Peyer's patch (tissue), 4 donors: ENCODE measurements at regions not wholly inside any gene's neighbourhood (a gene's known extent, or its start where the extent isn't known, plus 50 kb on each side); places are given as distances from the start of the nearest gene placed in this dataset.
A peak's percentile ranks its signal among the peaks of the same experiment; 100 is the strongest.
"Not testable (repeated sequence)": the region's sequence is repeated elsewhere in the genome, so short reads cannot be mapped to it uniquely, and the experiment has no call there.

Experiments used
- DNase-seq, 3 donors: peaks; one replicate each; pipeline ENCODE4 v3.0.0-alpha.2; 2017 to 2019
- H3K27ac ChIP-seq, 4 donors: fragments of 200-600 bp; sonication (generic); one replicate each; pipeline ENCODE4 v1.5.1; 2016 to 2019
- H3K27me3 ChIP-seq, 2 donors: fragments of 200-600 bp; sonication (generic); one replicate each; pipeline ENCODE4 v1.5.1; 2019
- H3K36me3 ChIP-seq, 3 donors: fragments of 200-600 bp; sonication (generic); one replicate each; pipeline ENCODE4 v1.5.1; 2016 to 2019
- H3K4me1 ChIP-seq, 4 donors: fragments of 200-600 bp; sonication (generic); one replicate each; pipeline ENCODE4 v1.5.1; 2016 to 2019
- H3K4me3 ChIP-seq, 4 donors: fragments of 200-600 bp; sonication (generic); 1 replicate in 3 of 4; 2 replicates in 1 of 4; pipeline ENCODE4 v1.5.1; 2016 to 2019; ENCODE audit warnings: mild to moderate bottlenecking in 1 of 4
- H3K9me3 ChIP-seq, 4 donors: fragments of 200-600 bp; sonication (generic); one replicate each; pipeline ENCODE4 v1.5.1; 2016 to 2019; ENCODE audit warnings: mild to moderate bottlenecking in 1 of 4
- POLR2A ChIP-seq, 2 donors: fragments of 450-650 bp; IDR thresholded peaks; one replicate each; pipeline ENCODE4 v1.5.1; 2017; ENCODE audit warnings: antibody characterized with exemption in 2 of 2, mild to moderate bottlenecking in 2 of 2, moderate library complexity in 2 of 2
- TF ChIP-seq, protein P1 (sequence below), 6 experiments: fragments of 450-650 bp in 4 of 6; fragments of 200-600 bp in 2 of 6; sonication (generic) in 1 of 6; IDR thresholded peaks; one replicate each; pipeline ENCODE4 v1.5.1; 2017 to 2019; ENCODE audit warnings: antibody characterized with exemption in 6 of 6, mild to moderate bottlenecking in 3 of 6, moderate library complexity in 1 of 6

DNA sequence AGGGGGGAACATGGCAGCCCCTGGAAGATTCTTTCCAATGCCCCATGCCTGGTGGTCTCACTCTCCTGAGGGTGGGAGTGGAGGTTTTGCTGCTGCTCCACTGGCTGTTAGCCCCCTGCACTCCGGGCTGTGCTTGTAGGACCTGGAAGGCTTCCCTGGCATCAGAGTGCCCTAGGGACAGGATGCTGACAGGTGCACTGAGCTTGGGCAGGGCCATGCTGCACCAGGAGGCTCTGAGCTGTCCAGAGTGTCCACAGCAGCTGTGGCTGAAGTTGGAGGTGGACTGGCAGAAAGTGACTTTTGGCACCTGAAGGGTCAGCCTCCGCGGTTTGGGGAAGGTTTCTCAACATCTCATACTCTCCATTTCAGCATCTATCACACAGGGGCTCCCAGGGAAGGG, 249.1 kb downstream of the GADD45G start:
- no peaks in the 10 kb centered on the region for H3K9me3 ChIP-seq
- H3K4me3 ChIP-seq, result no peak overlapping the region
- DNase-seq, result peak in 1 of 3 donors; percentile 22
- H3K27me3 ChIP-seq, result no peaks in the 10 kb centered on the region
- no peaks in the 10 kb centered on the region for H3K4me1 ChIP-seq
- H3K27ac ChIP-seq, result no peak overlapping the region
- no peak for TF ChIP-seq POLR2A (IDR thresholded peaks at IDR 0.05)
- TF ChIP-seq, protein P1, sequence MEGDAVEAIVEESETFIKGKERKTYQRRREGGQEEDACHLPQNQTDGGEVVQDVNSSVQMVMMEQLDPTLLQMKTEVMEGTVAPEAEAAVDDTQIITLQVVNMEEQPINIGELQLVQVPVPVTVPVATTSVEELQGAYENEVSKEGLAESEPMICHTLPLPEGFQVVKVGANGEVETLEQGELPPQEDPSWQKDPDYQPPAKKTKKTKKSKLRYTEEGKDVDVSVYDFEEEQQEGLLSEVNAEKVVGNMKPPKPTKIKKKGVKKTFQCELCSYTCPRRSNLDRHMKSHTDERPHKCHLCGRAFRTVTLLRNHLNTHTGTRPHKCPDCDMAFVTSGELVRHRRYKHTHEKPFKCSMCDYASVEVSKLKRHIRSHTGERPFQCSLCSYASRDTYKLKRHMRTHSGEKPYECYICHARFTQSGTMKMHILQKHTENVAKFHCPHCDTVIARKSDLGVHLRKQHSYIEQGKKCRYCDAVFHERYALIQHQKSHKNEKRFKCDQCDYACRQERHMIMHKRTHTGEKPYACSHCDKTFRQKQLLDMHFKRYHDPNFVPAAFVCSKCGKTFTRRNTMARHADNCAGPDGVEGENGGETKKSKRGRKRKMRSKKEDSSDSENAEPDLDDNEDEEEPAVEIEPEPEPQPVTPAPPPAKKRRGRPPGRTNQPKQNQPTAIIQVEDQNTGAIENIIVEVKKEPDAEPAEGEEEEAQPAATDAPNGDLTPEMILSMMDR (IDR thresholded peaks at IDR 0.05), result no peak
- no peaks in the 10 kb centered on the region for H3K36me3 ChIP-seq

DNA sequence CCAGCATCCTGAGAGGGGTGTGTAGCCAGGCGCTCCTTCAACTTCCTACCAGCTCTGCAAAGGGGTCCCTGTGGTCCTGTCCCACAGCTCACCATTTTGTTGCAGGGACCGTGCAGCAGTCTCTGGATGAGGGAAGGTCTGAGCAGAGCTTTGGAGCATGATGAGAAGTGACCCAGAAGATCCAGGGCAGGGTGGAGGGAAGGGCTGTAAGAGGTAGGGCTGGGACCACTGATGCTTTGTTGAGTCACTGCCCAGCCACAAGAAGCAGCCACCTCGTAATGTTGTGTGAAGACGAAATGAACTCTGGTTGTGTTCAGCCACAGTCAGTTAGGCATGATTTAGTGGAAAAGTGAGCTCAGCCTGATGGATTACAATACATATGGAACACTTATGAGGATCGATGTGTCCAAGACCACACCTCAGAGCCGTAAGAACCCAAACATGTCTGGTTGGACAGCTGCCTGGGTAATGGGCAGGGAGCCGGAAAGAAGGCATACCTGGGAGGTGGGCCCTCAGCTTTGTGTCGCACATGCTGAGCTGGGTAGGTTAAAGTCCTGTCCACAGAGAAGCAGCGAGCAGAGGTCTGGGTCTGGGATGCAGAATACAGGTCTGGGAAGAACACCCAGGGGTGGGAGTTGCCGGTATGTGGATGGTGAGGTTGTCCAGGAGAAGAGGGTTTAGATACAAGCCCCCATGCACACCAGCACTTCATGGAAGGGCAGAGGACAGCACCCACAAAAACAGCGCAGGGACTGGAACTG, 250.1 kb downstream of the GADD45G start:
- Histone ChIP-seq H3K4me3 (no peak overlapping the region), H3K9me3 (no peaks in the 10 kb centered on the region), H3K36me3 (no peaks in the 10 kb centered on the region), H3K4me1 (no peaks in the 10 kb centered on the region), H3K27ac (no peak overlapping the region), H3K27me3 (no peaks in the 10 kb centered on the region)
- peak in 2 of 3 donors; percentile 7 to 18 for DNase-seq
- TF ChIP-seq POLR2A (IDR thresholded peaks at IDR 0.05), result no peak
- TF ChIP-seq, protein P1 (IDR thresholded peaks at IDR 0.05), result no peak

DNA sequence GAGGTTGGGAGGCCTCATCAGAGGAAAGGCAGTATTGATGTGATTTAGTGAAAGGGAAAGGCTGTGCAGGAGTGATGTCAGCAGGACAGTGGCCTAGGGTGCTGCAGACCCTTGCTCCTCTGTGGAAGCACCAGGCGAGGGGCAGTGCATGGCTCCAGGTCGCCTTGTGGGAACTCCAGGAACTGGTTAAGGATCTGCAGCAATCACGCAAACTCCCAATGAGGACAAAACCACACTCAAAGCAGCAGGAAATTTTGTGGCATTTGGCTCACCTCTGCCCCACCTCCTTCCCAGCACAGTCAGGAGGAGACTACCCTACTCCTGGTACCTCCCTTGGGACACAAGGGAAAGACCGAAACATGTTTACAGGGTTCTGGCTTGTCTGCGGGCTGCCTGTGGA, 251.5 kb downstream of the GADD45G start:
- DNase-seq, result peak in 1 of 3 donors; percentile 34

GRCh38 chr9:89856950-89857349, 252.1 kb downstream of the GADD45G start:
- not testable (repeated sequence) for H3K4me3 ChIP-seq, H3K9me3 ChIP-seq, H3K4me1 ChIP-seq, H3K36me3 ChIP-seq, DNase-seq, H3K27me3 ChIP-seq, H3K27ac ChIP-seq

More for the DNA sequence above, 251.5 kb downstream of the GADD45G start:
- not testable (repeated sequence) for H3K27me3 ChIP-seq, H3K4me3 ChIP-seq, H3K9me3 ChIP-seq, H3K27ac ChIP-seq, H3K4me1 ChIP-seq, H3K36me3 ChIP-seq

DNA sequence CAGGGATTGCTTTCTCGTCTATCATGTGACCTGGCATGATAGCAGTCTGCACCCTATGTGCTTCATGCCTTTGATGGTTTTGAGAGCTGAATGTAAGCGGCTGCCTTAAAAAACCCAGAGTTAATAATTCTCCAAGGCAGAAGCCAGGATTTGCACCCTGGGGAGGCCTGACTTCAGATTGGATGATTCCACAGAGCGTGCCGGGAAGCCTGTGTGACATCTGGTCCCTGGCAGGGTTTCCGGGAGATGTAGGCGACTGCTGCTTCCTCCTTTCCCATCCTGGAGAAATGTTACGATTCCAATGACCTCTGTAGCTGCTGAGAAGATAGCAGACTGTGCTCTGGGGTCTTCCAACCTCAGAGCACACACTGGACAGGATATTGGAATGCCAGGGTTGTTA, 255.0 kb downstream of the GADD45G start:
- not testable (repeated sequence) for H3K36me3 ChIP-seq, H3K4me3 ChIP-seq, H3K27ac ChIP-seq, H3K27me3 ChIP-seq, H3K4me1 ChIP-seq, H3K9me3 ChIP-seq
- peak in 2 of 3 donors; percentile 19 to 28 for DNase-seq

DNA sequence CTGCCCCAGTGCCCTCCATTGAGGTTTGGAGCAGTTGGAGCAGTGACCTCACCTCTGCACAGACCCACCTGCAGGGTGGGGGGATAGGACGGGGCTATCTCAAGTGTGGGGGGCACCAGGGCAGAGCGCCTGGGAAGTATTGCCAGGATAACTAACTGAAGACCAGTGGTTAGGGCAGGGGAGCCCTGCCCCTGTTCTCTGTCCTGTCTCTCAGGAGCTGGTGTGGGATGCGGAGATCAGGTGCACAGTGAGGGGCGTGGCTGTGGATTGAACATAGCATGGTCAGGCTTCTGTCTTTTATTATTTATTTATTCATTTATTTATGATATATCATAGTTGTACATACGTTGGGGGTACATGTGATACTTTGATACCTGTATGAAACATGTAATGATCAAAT, 256.6 kb downstream of the GADD45G start:
- not testable (repeated sequence) for H3K4me1 ChIP-seq, H3K4me3 ChIP-seq, H3K9me3 ChIP-seq, H3K27me3 ChIP-seq, H3K36me3 ChIP-seq, H3K27ac ChIP-seq
- DNase-seq, result peak in 1 of 3 donors; percentile 21

- Histone ChIP-seq H3K9me3 (no peaks in the 10 kb centered on the region), H3K27ac (no peak overlapping the region), H3K36me3 (no peaks in the 10 kb centered on the region), H3K27me3 (no peaks in the 10 kb centered on the region), H3K4me1 (no peaks in the 10 kb centered on the region), H3K4me3 (no peak overlapping the region)
- no peak for DNase-seq
- TF ChIP-seq, protein P1 (IDR thresholded peaks at IDR 0.05), result no peak
- TF ChIP-seq POLR2A (IDR thresholded peaks at IDR 0.05), result no peak
Observed at GRCh38 chr9:89862316-89862715, 257.5 kb downstream of the GADD45G start.

GRCh38 chr9:89863141-89863540, 258.3 kb downstream of the GADD45G start:
- Histone ChIP-seq H3K9me3 (no peaks in the 10 kb centered on the region), H3K27ac (no peak overlapping the region), H3K4me1 (no peaks in the 10 kb centered on the region), H3K27me3 (no peaks in the 10 kb centered on the region), H3K4me3 (no peak overlapping the region), H3K36me3 (no peaks in the 10 kb centered on the region)
- DNase-seq, result peak in 2 of 3 donors; percentile 6 to 30
- TF ChIP-seq, protein P1 (IDR thresholded peaks at IDR 0.05), result no peak
- TF ChIP-seq POLR2A (IDR thresholded peaks at IDR 0.05), result no peak
